ENCODE measurements at regions not wholly inside any gene's neighbourhood (a gene's known extent, or its start where the extent isn't known, plus 50 kb on each side); places are given as distances from the start of the nearest gene placed in this dataset.

DNA sequence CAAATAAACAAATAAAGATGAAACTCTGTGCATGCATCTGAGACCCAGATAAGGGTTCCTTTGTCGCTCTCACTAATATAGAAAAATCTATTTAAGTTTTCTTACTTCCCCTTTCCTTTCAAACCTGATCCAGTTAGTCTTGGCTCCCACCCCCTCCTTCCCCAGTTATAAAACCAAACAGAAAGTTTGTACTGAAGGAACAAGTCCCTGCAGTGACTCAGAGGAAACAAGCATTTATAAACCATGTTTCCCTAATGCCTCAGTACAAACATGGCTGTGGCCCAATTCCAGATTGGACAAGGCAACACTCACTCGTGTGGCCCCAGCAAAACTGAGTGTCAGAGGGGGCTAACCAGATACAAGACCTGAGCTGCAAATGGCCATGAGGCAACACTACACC lies 65.5 kb upstream of the ARHGAP20 start:
- DNase-seq (ENCODE audit: low read depth, low spot score) (no peak), ATAC-seq (no peak)
- Histone ChIP-seq H3K9me3 (ENCODE audit: control insufficient read depth, insufficient read depth, low read depth, low read length) (no peaks in the 10 kb centered on the region), H3K27ac (ENCODE audit: low read length) (no peak overlapping the region), H3K4me3 (ENCODE audit: low read depth in 2 of 2, low read length in 2 of 2) (no peak overlapping the region), H3K4me1 (ENCODE audit: control insufficient read depth, insufficient read depth, low read length) (no peaks in the 10 kb centered on the region), H3K36me3 (ENCODE audit: control insufficient read depth, insufficient read depth, low read length) (no peaks in the 10 kb centered on the region), H3K27me3 (ENCODE audit: control insufficient read depth, insufficient read depth, low read length) (no peaks in the 10 kb centered on the region)
- ChIA-PET CTCF (no interaction called here), POLR2A (no interaction called here)
- intact Hi-C loops (cut with micrococcal nuclease; ENCODE audit: unreplicated experiment) (no loop called here), in situ Hi-C loops (cut with HindIII; ENCODE audit: low pct_unique_long_range_greater_than_20kb, low sequenced_read_pairs) (no loop called here)
- BruUV-seq (replicated peaks): no TSS peak
- TF ChIP-seq, protein P1, sequence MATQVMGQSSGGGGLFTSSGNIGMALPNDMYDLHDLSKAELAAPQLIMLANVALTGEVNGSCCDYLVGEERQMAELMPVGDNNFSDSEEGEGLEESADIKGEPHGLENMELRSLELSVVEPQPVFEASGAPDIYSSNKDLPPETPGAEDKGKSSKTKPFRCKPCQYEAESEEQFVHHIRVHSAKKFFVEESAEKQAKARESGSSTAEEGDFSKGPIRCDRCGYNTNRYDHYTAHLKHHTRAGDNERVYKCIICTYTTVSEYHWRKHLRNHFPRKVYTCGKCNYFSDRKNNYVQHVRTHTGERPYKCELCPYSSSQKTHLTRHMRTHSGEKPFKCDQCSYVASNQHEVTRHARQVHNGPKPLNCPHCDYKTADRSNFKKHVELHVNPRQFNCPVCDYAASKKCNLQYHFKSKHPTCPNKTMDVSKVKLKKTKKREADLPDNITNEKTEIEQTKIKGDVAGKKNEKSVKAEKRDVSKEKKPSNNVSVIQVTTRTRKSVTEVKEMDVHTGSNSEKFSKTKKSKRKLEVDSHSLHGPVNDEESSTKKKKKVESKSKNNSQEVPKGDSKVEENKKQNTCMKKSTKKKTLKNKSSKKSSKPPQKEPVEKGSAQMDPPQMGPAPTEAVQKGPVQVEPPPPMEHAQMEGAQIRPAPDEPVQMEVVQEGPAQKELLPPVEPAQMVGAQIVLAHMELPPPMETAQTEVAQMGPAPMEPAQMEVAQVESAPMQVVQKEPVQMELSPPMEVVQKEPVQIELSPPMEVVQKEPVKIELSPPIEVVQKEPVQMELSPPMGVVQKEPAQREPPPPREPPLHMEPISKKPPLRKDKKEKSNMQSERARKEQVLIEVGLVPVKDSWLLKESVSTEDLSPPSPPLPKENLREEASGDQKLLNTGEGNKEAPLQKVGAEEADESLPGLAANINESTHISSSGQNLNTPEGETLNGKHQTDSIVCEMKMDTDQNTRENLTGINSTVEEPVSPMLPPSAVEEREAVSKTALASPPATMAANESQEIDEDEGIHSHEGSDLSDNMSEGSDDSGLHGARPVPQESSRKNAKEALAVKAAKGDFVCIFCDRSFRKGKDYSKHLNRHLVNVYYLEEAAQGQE (IDR thresholded peaks at IDR 0.05; ENCODE audit: insufficient read depth in 1 of 2, low read depth in 2 of 2, low read length in 1 of 2): no peak
- TF ChIP-seq SIN3A (IDR thresholded peaks at IDR 0.05; ENCODE audit: borderline replicate concordance, insufficient read depth, low read depth, low read length) (no peak), POLR2AphosphoS5 (IDR thresholded peaks at IDR 0.05; ENCODE audit: low read depth, low read length) (no peak), TCF7L2 (IDR thresholded peaks at IDR 0.05; ENCODE audit: low read depth, low read length) (no peak)
- TF ChIP-seq, protein P2, sequence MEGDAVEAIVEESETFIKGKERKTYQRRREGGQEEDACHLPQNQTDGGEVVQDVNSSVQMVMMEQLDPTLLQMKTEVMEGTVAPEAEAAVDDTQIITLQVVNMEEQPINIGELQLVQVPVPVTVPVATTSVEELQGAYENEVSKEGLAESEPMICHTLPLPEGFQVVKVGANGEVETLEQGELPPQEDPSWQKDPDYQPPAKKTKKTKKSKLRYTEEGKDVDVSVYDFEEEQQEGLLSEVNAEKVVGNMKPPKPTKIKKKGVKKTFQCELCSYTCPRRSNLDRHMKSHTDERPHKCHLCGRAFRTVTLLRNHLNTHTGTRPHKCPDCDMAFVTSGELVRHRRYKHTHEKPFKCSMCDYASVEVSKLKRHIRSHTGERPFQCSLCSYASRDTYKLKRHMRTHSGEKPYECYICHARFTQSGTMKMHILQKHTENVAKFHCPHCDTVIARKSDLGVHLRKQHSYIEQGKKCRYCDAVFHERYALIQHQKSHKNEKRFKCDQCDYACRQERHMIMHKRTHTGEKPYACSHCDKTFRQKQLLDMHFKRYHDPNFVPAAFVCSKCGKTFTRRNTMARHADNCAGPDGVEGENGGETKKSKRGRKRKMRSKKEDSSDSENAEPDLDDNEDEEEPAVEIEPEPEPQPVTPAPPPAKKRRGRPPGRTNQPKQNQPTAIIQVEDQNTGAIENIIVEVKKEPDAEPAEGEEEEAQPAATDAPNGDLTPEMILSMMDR (IDR thresholded peaks at IDR 0.05): no peak

DNA sequence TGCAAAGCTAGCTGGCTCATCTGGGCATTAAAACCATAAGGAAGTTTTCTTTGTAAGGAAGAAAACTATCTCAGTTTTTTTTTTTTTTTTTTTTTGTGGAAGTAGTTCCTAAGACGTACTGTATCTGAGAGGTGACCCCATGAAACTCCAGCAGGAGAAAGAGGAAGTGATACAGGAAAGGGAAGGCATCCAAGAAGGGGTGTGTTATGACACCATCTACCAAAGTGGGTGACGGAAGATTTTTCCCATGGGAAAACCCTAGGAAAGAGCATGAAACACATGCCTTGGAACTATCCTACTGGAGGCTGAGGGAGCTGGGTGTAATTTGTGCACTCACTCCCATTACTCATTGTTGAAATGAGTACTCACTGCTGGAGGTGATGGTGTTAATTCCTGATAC lies 63.8 kb upstream of the ARHGAP20 start:
- H3K9me3 ChIP-seq (ENCODE audit: control insufficient read depth, insufficient read depth, low read depth, low read length): no peaks in the 10 kb centered on the region
- H3K27ac ChIP-seq (ENCODE audit: low read length): no peak overlapping the region
- ChIA-PET CTCF (no interaction called here), POLR2A (no interaction called here)
- TF ChIP-seq, protein P2 (IDR thresholded peaks at IDR 0.05): no peak
- TF ChIP-seq SIN3A (IDR thresholded peaks at IDR 0.05; ENCODE audit: borderline replicate concordance, insufficient read depth, low read depth, low read length): no peak
- TF ChIP-seq POLR2AphosphoS5 (IDR thresholded peaks at IDR 0.05; ENCODE audit: low read depth, low read length): no peak
- TF ChIP-seq, protein P1 (IDR thresholded peaks at IDR 0.05; ENCODE audit: insufficient read depth in 1 of 2, low read depth in 2 of 2, low read length in 1 of 2): no peak
- no peak for TF ChIP-seq TCF7L2 (IDR thresholded peaks at IDR 0.05; ENCODE audit: low read depth, low read length)
- BruUV-seq (replicated peaks): no TSS peak
- ATAC-seq (no peak), DNase-seq (ENCODE audit: low read depth, low spot score) (no peak)
- H3K4me3 ChIP-seq (ENCODE audit: low read depth in 2 of 2, low read length in 2 of 2): no peak overlapping the region
- H3K4me1 ChIP-seq (ENCODE audit: control insufficient read depth, insufficient read depth, low read length): no peaks in the 10 kb centered on the region
- no peaks in the 10 kb centered on the region for H3K36me3 ChIP-seq (ENCODE audit: control insufficient read depth, insufficient read depth, low read length)
- intact Hi-C loops (cut with micrococcal nuclease; ENCODE audit: unreplicated experiment): no loop called here
- in situ Hi-C loops (cut with HindIII; ENCODE audit: low pct_unique_long_range_greater_than_20kb, low sequenced_read_pairs): no loop called here
- no peaks in the 10 kb centered on the region for H3K27me3 ChIP-seq (ENCODE audit: control insufficient read depth, insufficient read depth, low read length)
